ENCODE measurements at regions not wholly inside any gene's neighbourhood (a gene's known extent, or its start where the extent isn't known, plus 50 kb on each side); places are given as distances from the start of the nearest gene placed in this dataset.
A peak's percentile ranks its signal among the peaks of the same experiment; 100 is the strongest.

DNA sequence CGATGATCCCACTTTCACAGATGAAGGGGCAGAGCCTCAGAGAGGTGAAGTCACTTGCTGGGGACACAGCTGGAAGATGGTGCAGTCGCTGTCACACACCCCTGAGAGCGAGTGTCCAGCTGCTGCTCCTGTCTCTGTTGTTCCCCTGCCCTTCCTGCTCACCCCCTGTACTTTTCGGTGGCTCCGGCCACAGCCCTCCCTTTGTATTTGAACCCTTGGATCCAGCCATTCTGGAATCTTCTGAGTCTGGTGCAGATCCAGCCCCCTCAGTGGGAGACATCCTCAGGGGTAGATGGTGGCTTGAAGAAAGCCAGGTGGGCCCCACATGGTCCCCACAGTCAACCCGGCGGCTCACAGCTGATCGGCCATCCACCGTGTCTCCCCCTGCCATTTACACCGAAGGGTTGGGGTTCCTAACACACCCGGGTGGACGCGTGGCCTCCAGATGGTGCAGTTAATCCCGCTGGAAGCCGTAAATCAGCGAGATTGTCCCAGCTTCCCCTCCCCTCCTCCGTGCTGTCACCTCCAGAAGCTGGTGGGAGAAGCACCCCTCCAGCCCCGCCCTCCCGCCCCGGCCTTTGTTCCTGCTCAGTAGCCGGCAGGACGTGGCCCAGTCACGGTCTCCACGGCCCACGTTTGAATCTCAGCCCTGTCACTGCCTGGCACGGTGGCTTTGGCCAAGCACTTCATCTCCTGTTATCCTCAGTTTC is 204.8 kb downstream of the C9orf50 start:
- TF ChIP-seq, protein P1, sequence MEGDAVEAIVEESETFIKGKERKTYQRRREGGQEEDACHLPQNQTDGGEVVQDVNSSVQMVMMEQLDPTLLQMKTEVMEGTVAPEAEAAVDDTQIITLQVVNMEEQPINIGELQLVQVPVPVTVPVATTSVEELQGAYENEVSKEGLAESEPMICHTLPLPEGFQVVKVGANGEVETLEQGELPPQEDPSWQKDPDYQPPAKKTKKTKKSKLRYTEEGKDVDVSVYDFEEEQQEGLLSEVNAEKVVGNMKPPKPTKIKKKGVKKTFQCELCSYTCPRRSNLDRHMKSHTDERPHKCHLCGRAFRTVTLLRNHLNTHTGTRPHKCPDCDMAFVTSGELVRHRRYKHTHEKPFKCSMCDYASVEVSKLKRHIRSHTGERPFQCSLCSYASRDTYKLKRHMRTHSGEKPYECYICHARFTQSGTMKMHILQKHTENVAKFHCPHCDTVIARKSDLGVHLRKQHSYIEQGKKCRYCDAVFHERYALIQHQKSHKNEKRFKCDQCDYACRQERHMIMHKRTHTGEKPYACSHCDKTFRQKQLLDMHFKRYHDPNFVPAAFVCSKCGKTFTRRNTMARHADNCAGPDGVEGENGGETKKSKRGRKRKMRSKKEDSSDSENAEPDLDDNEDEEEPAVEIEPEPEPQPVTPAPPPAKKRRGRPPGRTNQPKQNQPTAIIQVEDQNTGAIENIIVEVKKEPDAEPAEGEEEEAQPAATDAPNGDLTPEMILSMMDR (IDR thresholded peaks at IDR 0.05), result no peak
- no peak for TF ChIP-seq EP300 (IDR thresholded peaks at IDR 0.05)
- no peak for TF ChIP-seq POLR2A (IDR thresholded peaks at IDR 0.05)
- TF ChIP-seq POLR2AphosphoS5 (IDR thresholded peaks at IDR 0.05), result no peak
- no peak for DNase-seq
- Histone ChIP-seq H3K4me3 (no peak overlapping the region), H3K27ac (peak overlapping the region; percentile 6 to 100 (median 29)), H3K9me3 (no peaks in the 10 kb centered on the region), H3K27me3 (no peaks in the 10 kb centered on the region), H3K36me3 (no peaks in the 10 kb centered on the region), H3K4me1 (peaks cover 0 to 38% (median 30%) of the 10 kb centered on the region in 4 donors)
- WGBS, 2 donors, result 47 to 63% methylated on average over 26 of the region's 26 CpGs
- intact Hi-C loops (cut with DNase I), result no loop called here

DNA sequence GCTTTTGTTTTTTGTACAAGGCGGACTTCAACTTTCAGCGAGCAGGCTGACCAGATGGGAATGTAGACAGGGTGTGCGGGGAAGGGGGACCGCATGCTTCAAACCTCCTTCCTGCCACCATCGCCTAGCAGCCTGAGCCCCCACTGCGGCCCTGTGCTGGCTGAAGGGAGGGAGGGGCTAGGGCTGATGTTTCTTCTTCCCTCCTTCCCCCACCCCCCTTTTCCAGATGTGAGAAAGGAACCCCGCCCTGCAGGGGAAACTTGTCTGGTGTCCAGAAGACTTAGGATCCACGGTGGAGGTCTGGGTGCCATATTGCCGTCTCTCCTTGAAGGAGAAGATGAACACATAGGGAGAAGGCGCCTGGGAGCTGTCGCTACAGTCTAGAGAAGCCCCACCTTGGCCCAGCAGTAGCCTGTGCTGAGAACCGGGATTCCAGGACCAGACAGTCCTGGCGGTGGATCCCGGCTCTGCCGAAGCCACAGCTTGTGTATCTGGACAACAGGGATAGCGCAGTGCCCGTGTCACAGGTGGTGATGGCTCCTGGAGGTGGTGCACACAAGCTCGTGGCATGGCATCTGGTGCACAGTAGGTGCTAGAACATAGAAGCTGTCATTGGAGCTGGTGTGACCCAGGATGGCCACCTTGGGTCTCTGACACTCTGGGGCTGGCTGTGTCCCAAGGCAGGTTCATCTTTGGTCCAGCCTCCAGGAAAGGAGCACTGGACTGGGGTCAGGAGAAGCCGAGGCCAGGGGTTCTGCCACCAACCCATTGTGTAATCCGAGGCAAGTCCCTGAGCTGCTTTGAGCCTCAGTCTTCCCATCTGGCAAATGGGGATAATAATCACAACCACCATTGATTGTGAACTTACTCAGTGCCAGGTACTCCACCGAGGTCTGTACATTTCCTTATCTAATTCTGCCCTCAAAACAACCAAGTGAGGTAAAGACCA is 205.6 kb downstream of the C9orf50 start:
- Histone ChIP-seq H3K36me3 (no peaks in the 10 kb centered on the region), H3K27me3 (no peaks in the 10 kb centered on the region), H3K9me3 (no peaks in the 10 kb centered on the region), H3K4me1 (peaks cover 0 to 38% (median 29%) of the 10 kb centered on the region in 4 donors), H3K27ac (peak overlapping the region; percentile 94 to 100 (median 98)), H3K4me3 (no peak overlapping the region)
- intact Hi-C loops (cut with DNase I), result loop anchor here (5.0 kb wide), 3 partner anchors 83 to 197 kb away; no protein-coding TSS in a partner anchor
- 83 to 86% methylated on average over 21 of the region's 21 CpGs for WGBS, 2 donors
- TF ChIP-seq, protein P1 (IDR thresholded peaks at IDR 0.05), result no peak
- no peak for TF ChIP-seq POLR2AphosphoS5 (IDR thresholded peaks at IDR 0.05)
- no peak for DNase-seq

DNA sequence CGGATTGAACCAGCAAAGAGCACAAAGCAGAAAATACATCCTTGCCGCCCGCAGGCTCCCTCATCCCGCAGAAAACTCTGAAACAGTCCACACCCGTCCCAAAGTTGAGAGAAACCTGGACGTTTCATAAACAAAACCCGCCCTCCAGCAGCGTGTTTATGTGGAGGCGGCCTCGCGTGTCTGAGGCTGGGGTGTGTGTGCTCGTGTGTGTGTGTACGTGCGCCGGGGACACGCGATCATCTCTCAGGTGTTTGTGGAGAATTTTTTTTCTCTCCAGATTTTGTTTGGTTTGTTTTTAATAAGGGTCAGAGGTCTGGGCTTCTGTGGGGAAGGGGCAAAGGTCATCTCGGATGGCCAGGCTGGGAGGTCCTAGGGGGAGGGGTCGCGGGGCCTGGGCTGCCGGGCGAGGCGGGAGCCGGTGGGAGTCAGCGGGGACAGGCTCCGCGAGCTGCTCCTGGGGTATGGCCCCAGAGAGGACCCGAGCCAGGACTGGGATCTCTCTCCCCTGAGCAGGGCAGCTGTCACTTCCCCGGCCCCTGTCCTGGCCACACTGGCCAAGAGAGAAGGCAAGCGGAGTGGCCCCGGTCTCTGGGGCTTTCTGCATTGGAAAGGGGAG is 206.4 kb downstream of the C9orf50 start:
- 18 to 39% methylated on average over 31 of the region's 31 CpGs for WGBS, 2 donors
- intact Hi-C loops (cut with DNase I), result loop anchor here (5.0 kb wide), 3 partner anchors 82 to 198 kb away; no protein-coding TSS in a partner anchor

More for the DNA sequence above, 206.4 kb downstream of the C9orf50 start:
- DNase-seq, result peak; percentile 82
- no peaks in the 10 kb centered on the region for H3K27me3 ChIP-seq
- TF ChIP-seq POLR2A (IDR thresholded peaks at IDR 0.05), result no peak
- TF ChIP-seq, protein P1 (IDR thresholded peaks at IDR 0.05), result no peak
- TF ChIP-seq EP300 (IDR thresholded peaks at IDR 0.05), result no peak
- TF ChIP-seq POLR2AphosphoS5 (IDR thresholded peaks at IDR 0.05), result no peak
- no peaks in the 10 kb centered on the region for H3K36me3 ChIP-seq
- peaks cover 0 to 32% (median 26%) of the 10 kb centered on the region in 4 donors for H3K4me1 ChIP-seq
- peak overlapping the region; percentile 49 to 63 (median 57) for H3K4me3 ChIP-seq
- H3K9me3 ChIP-seq, result no peaks in the 10 kb centered on the region
- H3K27ac ChIP-seq, result peak overlapping the region; percentile 94 to 100 (median 98)
